ENCODE measurements at regions not wholly inside any gene's neighbourhood (a gene's known extent, or its start where the extent isn't known, plus 50 kb on each side); places are given as distances from the start of the nearest gene placed in this dataset.

GRCh38 chr3:181442066-181442465 is 269.7 kb upstream of the SOX2 start:
- DNase-seq (ENCODE audit: low spot score), result no peak

DNA sequence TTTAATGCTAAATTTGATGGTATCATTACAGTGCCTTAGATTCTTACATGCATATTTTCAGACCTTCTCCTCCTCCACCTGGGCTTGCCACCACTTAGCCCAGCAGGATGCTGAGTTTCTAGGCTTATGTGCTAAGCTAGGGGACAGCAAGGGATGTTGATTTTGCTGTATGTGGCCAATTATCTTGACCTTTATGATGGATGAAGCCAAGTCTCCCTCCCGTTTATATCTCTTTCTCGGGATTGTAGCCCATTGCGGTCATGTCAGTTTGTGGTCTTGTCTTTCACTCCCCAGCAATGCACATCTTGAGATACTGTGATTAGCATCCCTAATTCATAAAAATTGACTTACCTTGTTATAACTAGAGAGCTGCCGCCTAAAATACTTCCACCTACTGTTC is 278.7 kb upstream of the SOX2 start:
- no peak for DNase-seq (ENCODE audit: low spot score)

DNA sequence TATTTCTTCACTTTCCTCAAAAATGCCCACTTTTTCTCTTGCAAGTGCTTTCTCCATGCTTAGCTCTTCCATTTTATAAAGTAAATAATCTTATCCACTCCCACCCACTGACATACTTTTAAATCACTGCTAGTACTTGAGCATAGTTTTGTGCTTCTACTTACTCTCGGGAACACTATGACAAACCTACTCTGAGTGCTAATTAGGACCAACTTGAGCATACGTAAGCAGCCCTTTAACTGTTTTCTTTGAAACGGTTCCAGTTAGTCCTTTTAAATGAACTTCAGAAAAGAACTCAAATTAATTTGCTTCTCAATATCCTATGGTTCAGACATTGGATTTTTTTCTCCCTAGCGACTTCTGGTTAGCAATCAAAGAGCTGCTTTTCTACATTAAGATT is 280.0 kb upstream of the SOX2 start:
- no peak for DNase-seq (ENCODE audit: low spot score)

DNA sequence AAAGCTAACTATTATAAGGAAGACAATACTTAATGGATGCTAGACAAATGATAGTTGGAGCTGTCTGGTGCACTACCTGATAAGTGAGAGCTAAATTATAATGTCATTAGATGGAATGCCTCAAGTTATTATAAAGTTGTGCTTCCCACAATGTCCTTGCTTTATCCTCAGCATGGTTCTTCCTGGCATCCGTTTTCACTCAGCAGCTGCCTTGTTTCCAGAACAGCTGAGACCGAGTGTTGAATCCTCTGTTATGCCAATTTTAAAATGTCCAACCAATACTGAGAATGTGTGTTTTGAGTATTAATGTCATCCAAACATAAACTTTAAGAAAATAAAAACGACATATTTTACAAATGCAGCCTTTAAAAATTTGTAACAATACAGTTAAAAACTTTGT is 286.7 kb upstream of the SOX2 start:
- no peak for DNase-seq (ENCODE audit: low spot score)

DNA sequence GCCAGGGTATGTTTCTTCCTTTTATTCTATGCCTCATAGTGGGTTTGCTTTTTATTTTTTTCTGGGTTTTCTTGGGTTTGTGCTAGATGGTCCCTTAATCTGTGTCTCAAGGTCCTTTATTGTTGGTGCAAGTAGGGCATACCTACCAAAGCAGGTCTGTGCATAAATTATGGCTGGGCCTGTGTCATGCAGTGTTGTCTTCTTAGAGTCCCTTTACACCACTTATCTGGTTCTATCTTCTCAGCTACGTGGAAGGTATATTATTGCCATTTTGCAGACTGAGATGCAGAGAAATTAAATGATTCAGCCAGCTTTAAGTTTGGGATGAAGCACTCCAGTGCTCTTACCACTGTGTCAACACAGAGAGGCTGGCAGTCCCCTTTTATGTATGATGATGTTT is 293.5 kb upstream of the SOX2 start:
- no peak for DNase-seq (ENCODE audit: low spot score)

DNA sequence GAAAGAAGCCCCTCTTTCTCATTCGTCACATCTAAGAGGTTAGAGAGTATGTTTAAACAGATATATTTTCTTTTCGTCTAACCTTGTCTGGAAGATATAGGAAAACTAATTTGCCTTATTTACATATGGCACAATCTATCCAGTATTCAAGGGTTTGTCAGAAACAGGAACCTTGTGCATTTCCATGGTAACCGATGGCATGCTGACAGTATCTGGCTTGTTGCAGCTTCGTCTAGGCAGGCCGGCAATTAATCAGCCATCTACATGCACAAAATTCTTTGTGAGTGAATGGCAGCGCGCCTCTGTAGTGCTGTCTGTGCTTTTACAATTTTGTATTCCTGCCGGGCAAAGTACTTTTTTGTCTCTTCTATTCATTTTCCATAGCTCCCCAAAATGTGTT is 294.0 kb upstream of the SOX2 start:
- DNase-seq (ENCODE audit: low spot score), result peak; percentile 29

DNA sequence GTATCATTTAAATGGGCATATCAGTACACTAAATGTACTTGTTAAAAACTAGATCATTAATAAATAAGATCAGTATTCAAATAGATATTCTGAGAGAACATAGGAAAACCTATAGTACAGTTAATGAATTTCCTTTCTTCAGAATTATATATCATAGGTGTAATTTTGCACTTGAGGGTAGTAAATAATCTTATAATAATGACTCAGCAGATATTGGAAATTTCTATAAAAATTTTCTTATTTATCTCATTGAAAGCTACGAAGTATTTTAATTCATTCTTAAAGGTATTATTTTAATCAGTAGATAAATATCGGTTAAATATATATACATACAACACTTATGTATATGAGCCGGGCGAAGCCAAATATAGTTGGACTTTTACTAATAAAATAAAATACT is 300.9 kb upstream of the SOX2 start:
- no peak for DNase-seq (ENCODE audit: low spot score)

- peak; percentile 70 for DNase-seq (ENCODE audit: low spot score)
These were observed 307.7 kb upstream of the SOX2 start for GRCh38 chr3:181403876-181404660.

DNA sequence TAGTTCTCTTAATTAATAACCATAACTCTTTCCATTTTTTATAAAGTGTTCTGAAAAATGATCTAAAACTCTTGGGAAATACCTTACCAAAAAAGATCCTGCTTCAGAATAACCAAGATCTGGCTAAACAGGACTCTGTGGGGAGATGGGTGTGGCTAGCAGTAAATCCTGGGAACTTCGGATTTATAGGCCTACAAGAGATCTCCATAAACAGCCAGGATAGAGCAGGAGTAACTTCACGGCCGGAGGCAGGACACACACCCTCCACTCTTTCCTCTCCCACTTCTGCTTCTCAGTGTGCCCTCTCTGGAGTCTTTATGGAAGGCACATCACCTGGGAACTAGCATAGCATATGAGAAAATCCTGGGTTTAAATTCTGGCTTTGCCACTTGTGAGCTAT is 309.4 kb upstream of the SOX2 start:
- DNase-seq (ENCODE audit: low spot score), result no peak

DNA sequence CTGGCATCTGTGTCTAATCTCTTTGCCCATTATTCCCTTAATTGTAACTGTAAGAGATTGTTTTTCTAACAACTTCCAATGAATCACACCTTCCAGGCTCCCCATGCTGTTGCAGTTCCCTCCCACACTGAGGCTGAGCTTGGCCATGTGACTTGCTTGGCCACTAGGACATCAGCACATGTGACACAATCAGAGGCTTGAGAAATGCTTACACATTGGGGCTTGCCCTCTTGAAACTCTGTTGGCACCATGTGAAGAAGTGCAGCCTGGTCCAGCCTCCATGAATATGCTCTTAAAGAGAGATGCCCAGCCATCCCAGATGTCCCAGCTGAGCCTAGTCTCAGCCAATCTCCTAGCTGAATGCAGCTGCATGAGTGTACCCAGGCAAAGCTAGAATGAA is 326.8 kb upstream of the SOX2 start:
- DNase-seq (ENCODE audit: low spot score), result peak; percentile 16

DNA sequence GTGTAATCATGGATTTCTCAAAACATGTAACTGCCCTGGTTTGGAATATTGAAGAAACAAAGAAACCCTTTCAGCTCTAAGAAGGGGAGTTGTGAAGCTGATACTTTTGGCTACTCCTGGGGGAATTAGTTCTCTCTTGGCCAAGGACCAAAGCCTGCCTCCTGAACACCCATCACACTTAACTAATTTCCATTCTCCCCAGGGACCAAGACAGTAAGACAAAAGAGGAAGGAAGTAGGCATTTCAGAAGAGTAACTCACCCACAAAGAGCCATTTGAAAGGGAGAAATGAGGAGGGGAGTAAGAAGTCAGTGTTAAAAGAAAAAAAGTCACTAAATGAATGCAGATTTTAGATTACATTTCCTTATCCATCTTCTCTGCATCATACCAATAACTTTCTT is 328.0 kb upstream of the SOX2 start:
- DNase-seq (ENCODE audit: low spot score), result peak; percentile 90

GRCh38 chr3:181383201-181383600 is 328.5 kb upstream of the SOX2 start:
- no peak for DNase-seq (ENCODE audit: low spot score)

GRCh38 chr3:181382656-181383055 is 329.1 kb upstream of the SOX2 start:
- DNase-seq (ENCODE audit: low spot score), result no peak

GRCh38 chr3:181379278-181379677 is 332.4 kb upstream of the SOX2 start:
- no peak for DNase-seq (ENCODE audit: low spot score)

DNA sequence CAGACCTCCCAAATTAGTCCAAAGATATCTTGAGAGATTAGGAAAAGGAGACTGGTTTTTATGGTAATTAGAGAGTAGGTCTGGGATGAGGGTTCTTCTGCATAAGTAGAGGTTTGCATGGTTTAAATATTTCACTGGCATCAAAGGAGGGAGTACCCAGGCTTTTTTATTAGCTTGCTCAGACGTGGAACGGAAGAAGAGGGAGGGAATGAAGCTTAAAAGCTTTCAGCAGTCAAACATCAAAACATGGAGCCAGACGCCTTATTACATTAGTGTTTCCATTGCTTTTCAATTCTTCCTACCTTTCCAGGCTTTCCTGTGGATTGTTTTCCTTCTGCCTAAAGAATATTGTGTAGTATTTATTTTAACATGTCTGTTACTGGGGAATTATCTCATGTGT is 342.1 kb upstream of the SOX2 start:
- no peak for DNase-seq (ENCODE audit: low spot score)

- no peak for DNase-seq (ENCODE audit: low spot score)
These were observed 348.5 kb upstream of the SOX2 start for GRCh38 chr3:181363231-181363630.

GRCh38 chr3:181362378-181362777 is 349.3 kb upstream of the SOX2 start:
- no peak for DNase-seq (ENCODE audit: low spot score)

DNA sequence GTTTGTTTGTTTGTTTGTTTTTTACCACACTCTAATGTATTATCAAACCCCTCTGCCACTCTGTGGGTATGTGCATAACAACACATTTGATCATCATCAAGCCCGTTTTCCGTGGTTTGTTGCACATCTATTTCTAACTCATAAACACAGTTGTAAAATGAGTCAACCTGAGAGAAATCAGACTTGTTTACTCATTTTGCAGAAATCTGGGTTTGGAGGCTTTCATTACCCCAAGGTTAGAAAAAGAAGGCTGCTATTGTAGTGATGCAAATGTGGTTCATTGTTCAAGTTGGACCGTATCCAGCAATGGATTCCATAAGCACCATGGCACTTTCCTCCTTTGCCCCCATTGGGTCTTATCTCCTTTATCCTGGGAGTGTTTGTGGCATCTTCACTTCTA is 353.2 kb upstream of the SOX2 start:
- DNase-seq (ENCODE audit: low spot score), result no peak

DNA sequence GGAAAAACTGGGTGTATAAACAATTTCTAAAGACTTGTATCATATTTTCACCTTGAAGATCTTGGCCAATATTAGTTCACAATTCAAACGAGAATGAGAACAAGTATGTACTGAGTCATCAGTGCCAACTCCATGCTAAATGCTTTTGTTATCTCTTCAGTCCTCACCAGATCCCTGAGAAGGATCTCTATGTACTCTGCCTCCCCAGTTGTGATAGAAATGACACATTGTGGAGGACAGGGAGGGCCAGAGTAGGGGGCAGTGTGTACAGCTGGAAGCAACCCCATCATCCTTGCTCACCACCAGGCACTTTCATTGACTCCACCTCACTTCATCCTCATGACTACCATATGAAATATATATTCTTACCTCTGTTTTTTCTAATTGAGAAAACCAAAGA is 353.7 kb upstream of the SOX2 start:
- no peak for DNase-seq (ENCODE audit: low spot score)

DNA sequence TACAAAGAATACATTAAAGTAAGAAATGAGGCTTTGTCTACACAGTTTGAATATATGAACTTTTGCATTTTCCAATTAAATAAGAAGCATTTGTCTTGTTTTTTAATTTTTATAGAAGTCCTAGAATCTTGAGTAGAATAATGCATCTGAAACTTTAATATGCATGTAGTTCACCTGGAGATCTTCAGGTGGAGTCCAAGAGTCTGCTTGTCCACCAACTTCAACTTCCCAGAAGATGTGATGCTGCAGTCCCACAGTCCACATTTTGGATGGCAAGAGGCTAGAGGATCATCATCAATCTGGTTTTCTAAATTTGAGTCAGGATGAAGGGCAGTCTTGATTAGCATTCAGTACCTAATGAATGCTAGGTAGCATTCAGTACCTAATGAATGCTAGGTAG is 357.6 kb upstream of the SOX2 start:
- DNase-seq (ENCODE audit: low spot score), result no peak

DNA sequence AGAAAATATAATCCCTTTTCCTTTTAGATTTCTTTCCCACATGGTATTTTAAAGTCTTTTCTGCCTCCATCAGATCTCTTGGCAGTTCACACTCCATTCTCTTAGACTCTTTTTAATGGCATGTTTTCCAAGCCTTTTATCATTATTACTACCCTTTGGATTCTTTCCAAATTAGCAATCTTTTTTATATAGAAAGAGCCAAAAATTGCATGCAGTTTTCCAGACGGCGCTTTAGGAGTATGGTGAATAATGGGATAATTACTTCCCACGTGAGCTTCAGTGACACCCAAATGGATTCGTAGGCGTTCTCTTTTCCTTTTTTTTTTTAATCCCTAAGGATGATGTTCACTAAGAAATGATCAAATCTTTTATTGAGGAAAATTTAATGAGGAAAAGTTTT is 354.8 kb upstream of the DNAJC19 start:
- DNase-seq (ENCODE audit: low spot score), result no peak

DNA sequence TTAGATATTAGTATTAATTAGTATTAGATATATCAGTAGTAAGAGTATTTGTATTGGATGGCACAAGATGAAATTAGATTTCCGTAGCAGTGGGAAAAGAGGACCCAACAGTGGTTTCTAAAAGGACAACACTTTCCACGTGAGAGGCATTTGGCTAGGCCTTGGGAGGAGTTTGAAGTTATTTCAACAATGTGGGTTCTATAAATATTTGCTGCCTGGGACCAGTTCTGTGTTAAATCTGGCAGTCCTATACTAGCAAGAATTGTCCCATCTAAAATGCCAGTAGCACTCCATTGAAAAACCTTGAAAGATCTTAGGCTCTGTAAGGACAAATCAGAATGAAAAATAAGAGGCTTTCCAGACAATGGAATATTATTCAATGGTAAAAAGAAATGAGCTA is 347.1 kb upstream of the DNAJC19 start:
- DNase-seq (ENCODE audit: low spot score), result no peak

GRCh38 chr3:181333394-181333793 is 343.9 kb upstream of the DNAJC19 start:
- no peak for DNase-seq (ENCODE audit: low spot score)

DNA sequence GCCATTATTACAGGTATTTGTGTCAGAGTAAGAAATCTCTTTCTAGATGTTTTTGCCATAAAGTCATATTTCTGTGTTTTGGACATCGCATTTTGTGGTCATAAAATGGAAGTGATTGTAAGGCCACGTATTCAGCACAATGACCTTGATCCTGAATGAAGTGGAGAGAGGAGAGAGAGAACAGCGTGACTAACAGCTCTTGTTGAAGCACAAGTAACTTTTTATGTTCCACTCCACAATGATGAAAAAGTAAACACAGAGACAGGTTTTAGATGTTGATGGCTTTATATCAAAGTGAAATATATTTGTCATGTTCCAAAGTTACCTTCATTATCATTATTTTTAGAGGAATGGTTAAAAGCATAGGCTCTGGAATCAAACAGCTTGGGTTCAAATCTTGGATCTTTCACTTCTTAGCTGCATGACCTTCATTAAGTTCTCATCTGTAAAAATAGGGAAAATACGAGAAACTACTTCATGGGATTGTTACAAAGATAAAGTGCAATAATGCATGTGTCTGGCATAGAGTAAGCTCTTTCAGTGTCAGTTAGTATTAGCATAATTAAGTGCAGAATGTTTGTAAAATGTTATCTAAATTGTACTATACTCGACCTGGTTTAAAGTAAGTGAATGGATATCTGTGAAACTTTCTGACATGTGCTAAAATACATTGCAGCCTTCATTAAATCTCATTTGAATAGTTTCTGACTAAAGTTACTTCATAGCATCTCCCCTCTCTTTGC is 341.5 kb upstream of the DNAJC19 start:
- DNase-seq (ENCODE audit: low spot score), result no peak
